Right lobe of liver (tissue), 6 donors: ENCODE measurements at regions not wholly inside any gene's neighbourhood (a gene's known extent, or its start where the extent isn't known, plus 50 kb on each side); places are given as distances from the start of the nearest gene placed in this dataset.
A peak's percentile ranks its signal among the peaks of the same experiment; 100 is the strongest.

Experiments
- ATAC-seq, 4 donors: fragments of 200-7000 bp; cut with Tn5 transposase; one replicate each; pipeline ENCODE4 v1.9.1; 2020; ENCODE audit warnings: mild to moderate bottlenecking in 4 of 4, moderate library complexity in 4 of 4
- DNase-seq, 3 donors: peaks; one replicate each; pipeline ENCODE4 v3.0.0-alpha.2; 2020
- H3K27ac ChIP-seq, 3 donors: fragments of 200-600 bp; one replicate each; pipeline ENCODE4 v1.8.0; 2022
- H3K27me3 ChIP-seq, 2 donors: fragments of 200-600 bp; one replicate each; pipeline ENCODE4 v1.8.0; 2022
- H3K36me3 ChIP-seq, 4 donors: fragments of 200-600 bp; sonication (generic) in 1 of 4; one replicate each; pipeline versions ENCODE4 v1.5.1 to v1.8.0; 2017 to 2022; ENCODE audit warnings: control low read depth in 1 of 4
- H3K4me1 ChIP-seq, 4 donors: fragments of 200-600 bp; sonication (generic) in 1 of 4; one replicate each; pipeline versions ENCODE4 v1.5.1 to v1.8.0; 2017 to 2022; ENCODE audit warnings: control low read depth in 1 of 4
- H3K4me3 ChIP-seq, 3 donors: fragments of 200-600 bp; one replicate each; pipeline ENCODE4 v1.8.0; 2022
- H3K9me3 ChIP-seq, 4 donors: fragments of 200-600 bp; sonication (generic) in 1 of 4; one replicate each; pipeline versions ENCODE4 v1.5.1 to v1.8.0; 2017 to 2022; ENCODE audit warnings: control low read depth in 1 of 4
- CTCF ChIP-seq, 4 donors: fragments of 200-600 bp in 3 of 4; fragments of 450-650 bp in 1 of 4; IDR thresholded peaks; one replicate each; pipeline versions ENCODE4 v1.5.1 to v1.8.0; 2016 to 2022; ENCODE audit warnings: antibody characterized with exemption in 4 of 4, mild to moderate bottlenecking in 2 of 4
- POLR2A ChIP-seq: fragments of 450-650 bp; IDR thresholded peaks from one replicate; pipeline ENCODE4 v1.6.1; 2017; ENCODE audit warnings: antibody characterized with exemption, mild to moderate bottlenecking
- WGBS: methylation state at CpG from one replicate; pipeline ENCODE4 v1.1.6; 2018; ENCODE audit warnings: low coverage, low lambda C conversion rate; ENCODE audit not compliant: insufficient coverage; ENCODE audit errors: missing lambda C conversion rate; 5-methylcytosine and 5-hydroxymethylcytosine counted together
- intact Hi-C, 2 donors: fragments of 100-400 bp; cut with DNase I; formaldehyde crosslinking; loops; one replicate each; pipeline versions ENCODE4 v1.11.2 to v1.14.1; 2022
- donor health status: DM: no; HTN: yes; CAD: no.
- donor health status: DM: no; HTN: no; CAD: no.
- donor health status: DM: no; HTN: no; CAD: no.
- donor health status: DM: no; HTN: yes; CAD: no.
- donor health status: DM: no; HTN: yes; CAD: no.

GRCh38 chr7:157080111-157080730, 58.5 kb upstream of the UBE3C start:
- intact Hi-C loops: no loop called here
- Histone ChIP-seq H3K27ac (no peak overlapping the region), H3K36me3 (no peaks in the 10 kb centered on the region), H3K27me3 (no peaks in the 10 kb centered on the region), H3K9me3 (no peaks in the 10 kb centered on the region), H3K4me3 (no peak overlapping the region), H3K4me1 (no peaks in the 10 kb centered on the region)
- DNase-seq (no peak), ATAC-seq (no peak)
- 72% methylated on average over 4 of the region's 10 CpGs for WGBS
- TF ChIP-seq POLR2A: no peak
- no peak for TF ChIP-seq CTCF (IDR thresholded peaks at IDR 0.05)

- H3K36me3 ChIP-seq: no peaks in the 10 kb centered on the region
- no peaks in the 10 kb centered on the region for H3K27me3 ChIP-seq
- no peak overlapping the region for H3K4me3 ChIP-seq
- ATAC-seq (no peak), DNase-seq (no peak)
- TF ChIP-seq CTCF (IDR thresholded peaks at IDR 0.05) (no peak), POLR2A (no peak)
- WGBS: 60% methylated on average over 9 of the region's 9 CpGs
- H3K4me1 ChIP-seq: no peaks in the 10 kb centered on the region
- intact Hi-C loops: no loop called here
- no peak overlapping the region for H3K27ac ChIP-seq
- H3K9me3 ChIP-seq: no peaks in the 10 kb centered on the region
Measured at GRCh38 chr7:157086508-157087187, 52.1 kb upstream of the UBE3C start.

GRCh38 chr7:157087646-157088045, 51.1 kb upstream of the UBE3C start:
- ATAC-seq (no peak), DNase-seq (peak in 1 of 3 donors; percentile 17)
- no peaks in the 10 kb centered on the region for H3K36me3 ChIP-seq
- 79% methylated on average over 23 of the region's 24 CpGs for WGBS
- no peak overlapping the region for H3K27ac ChIP-seq
- no peak overlapping the region for H3K4me3 ChIP-seq
- H3K4me1 ChIP-seq: no peaks in the 10 kb centered on the region
- H3K9me3 ChIP-seq: no peaks in the 10 kb centered on the region
- intact Hi-C loops: no loop called here
- no peaks in the 10 kb centered on the region for H3K27me3 ChIP-seq
- TF ChIP-seq POLR2A: no peak

GRCh38 chr7:157088136-157088535, 50.6 kb upstream of the UBE3C start:
- Histone ChIP-seq H3K4me3 (no peak overlapping the region), H3K9me3 (no peaks in the 10 kb centered on the region), H3K27me3 (no peaks in the 10 kb centered on the region), H3K36me3 (no peaks in the 10 kb centered on the region), H3K4me1 (no peaks in the 10 kb centered on the region), H3K27ac (no peak overlapping the region)
- intact Hi-C loops: no loop called here
- TF ChIP-seq POLR2A (no peak), CTCF (IDR thresholded peaks at IDR 0.05) (no peak)
- ATAC-seq (no peak), DNase-seq (peak in 1 of 3 donors; percentile 9)
- WGBS: 69% methylated on average over 8 of the region's 11 CpGs
